ENCODE measurements at regions not wholly inside any gene's neighbourhood (a gene's known extent, or its start where the extent isn't known, plus 50 kb on each side); places are given as distances from the start of the nearest gene placed in this dataset.

DNA sequence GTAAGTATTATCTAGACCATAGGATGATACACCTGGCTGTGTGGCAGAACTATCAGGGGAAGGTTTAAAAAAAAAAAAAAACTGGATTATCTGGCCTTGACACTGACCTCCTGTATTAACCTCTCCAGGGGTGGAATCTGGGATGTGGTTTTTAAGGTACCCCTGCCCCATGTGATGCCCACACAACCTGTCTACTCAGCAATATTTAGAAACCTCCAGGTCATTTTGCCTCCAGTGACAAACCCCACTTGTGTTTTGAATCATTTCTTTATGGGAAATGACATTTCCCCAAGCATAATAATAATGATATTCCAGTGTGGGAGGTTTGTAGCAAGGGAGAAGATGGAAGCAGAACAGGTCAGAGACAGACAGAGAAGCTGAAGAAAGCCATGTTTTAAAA is 179.1 kb downstream of the RSL24D1 start:
- TF ChIP-seq, protein P1, sequence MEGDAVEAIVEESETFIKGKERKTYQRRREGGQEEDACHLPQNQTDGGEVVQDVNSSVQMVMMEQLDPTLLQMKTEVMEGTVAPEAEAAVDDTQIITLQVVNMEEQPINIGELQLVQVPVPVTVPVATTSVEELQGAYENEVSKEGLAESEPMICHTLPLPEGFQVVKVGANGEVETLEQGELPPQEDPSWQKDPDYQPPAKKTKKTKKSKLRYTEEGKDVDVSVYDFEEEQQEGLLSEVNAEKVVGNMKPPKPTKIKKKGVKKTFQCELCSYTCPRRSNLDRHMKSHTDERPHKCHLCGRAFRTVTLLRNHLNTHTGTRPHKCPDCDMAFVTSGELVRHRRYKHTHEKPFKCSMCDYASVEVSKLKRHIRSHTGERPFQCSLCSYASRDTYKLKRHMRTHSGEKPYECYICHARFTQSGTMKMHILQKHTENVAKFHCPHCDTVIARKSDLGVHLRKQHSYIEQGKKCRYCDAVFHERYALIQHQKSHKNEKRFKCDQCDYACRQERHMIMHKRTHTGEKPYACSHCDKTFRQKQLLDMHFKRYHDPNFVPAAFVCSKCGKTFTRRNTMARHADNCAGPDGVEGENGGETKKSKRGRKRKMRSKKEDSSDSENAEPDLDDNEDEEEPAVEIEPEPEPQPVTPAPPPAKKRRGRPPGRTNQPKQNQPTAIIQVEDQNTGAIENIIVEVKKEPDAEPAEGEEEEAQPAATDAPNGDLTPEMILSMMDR (IDR thresholded peaks at IDR 0.05; ENCODE audit: insufficient read depth, low read depth, low read length): no peak
- no peak for TF ChIP-seq EZH2 (IDR thresholded peaks at IDR 0.05; ENCODE audit: insufficient read depth, low read length)
